H9 (cell line): ENCODE measurements at regions not wholly inside any gene's neighbourhood (a gene's known extent, or its start where the extent isn't known, plus 50 kb on each side); places are given as distances from the start of the nearest gene placed in this dataset.
A peak's percentile ranks its signal among the peaks of the same experiment; 100 is the strongest.

Experiments
- DNase-seq: peaks from one replicate; pipeline ENCODE4 v3.0.0-alpha.2; 2017
- H2AFZ ChIP-seq: one replicate; pipeline ENCODE4 v1.6.1; 2013; ENCODE audit warnings: mild to moderate bottlenecking, low read length, control low read depth, moderate library complexity
- H2AK5ac ChIP-seq: 2 replicates; pipeline ENCODE4 v1.6.1; 2013; ENCODE audit warnings: low read length, control low read depth, mixed read lengths; ENCODE audit not compliant: insufficient read length
- H2BK120ac ChIP-seq: one replicate; pipeline ENCODE4 v1.6.1; 2013; ENCODE audit warnings: low read depth, mild to moderate bottlenecking, low read length, control low read depth, inconsistent platforms; ENCODE audit not compliant: poor library complexity, severe bottlenecking
- H2BK12ac ChIP-seq: 2 replicates; pipeline ENCODE4 v1.6.1; 2013; ENCODE audit warnings: low read length, control low read depth, mixed read lengths, low read depth; ENCODE audit not compliant: insufficient read length
- H2BK15ac ChIP-seq: 2 replicates; pipeline ENCODE4 v1.6.1; 2013; ENCODE audit warnings: low read depth, low read length, control low read depth
- H2BK20ac ChIP-seq: one replicate; pipeline ENCODE4 v1.6.1; 2013; ENCODE audit warnings: low read depth, mild to moderate bottlenecking, low read length, control low read depth, inconsistent platforms; ENCODE audit not compliant: poor library complexity, severe bottlenecking
- H2BK5ac ChIP-seq: 2 replicates; pipeline ENCODE4 v1.6.1; 2013; ENCODE audit warnings: low read length, control low read depth, mixed read lengths; ENCODE audit not compliant: insufficient read length
- H3K14ac ChIP-seq: 2 replicates; pipeline ENCODE4 v1.6.1; 2013; ENCODE audit warnings: low read length, control low read depth; ENCODE audit not compliant: insufficient read depth
- H3K18ac ChIP-seq: 2 replicates; pipeline ENCODE4 v1.6.1; 2013; ENCODE audit warnings: low read depth, mild to moderate bottlenecking, mixed read lengths, low read length, control low read depth; ENCODE audit not compliant: insufficient read length
- H3K23ac ChIP-seq: 2 replicates; pipeline ENCODE4 v1.6.1; 2013; ENCODE audit warnings: low read length, control low read depth, mixed read lengths, low read depth; ENCODE audit not compliant: insufficient read length
- H3K23me2 ChIP-seq: 2 replicates; pipeline ENCODE4 v1.6.1; 2013; ENCODE audit warnings: low read depth, mild to moderate bottlenecking, mixed read lengths, low read length, control low read depth; ENCODE audit not compliant: insufficient read length, poor library complexity, severe bottlenecking
- H3K27ac ChIP-seq: 2 replicates; pipeline ENCODE4 v1.5.1; 2013; ENCODE audit warnings: low read length, control low read depth, mixed read lengths, low read depth; ENCODE audit not compliant: insufficient read length
- H3K27me3 ChIP-seq: 2 replicates; pipeline ENCODE4 v1.6.1; 2013; ENCODE audit warnings: low read length, control low read depth, inconsistent platforms; ENCODE audit not compliant: insufficient read depth
- H3K4ac ChIP-seq: 2 replicates; pipeline ENCODE4 v1.6.1; 2013; ENCODE audit warnings: low read depth, mild to moderate bottlenecking, control low read depth, inconsistent platforms, low read length, moderate library complexity
- H3K4me1 ChIP-seq: 2 replicates; pipeline ENCODE4 v1.6.1; 2013; ENCODE audit warnings: low read length, control low read depth, inconsistent platforms; ENCODE audit not compliant: insufficient read depth
- H3K4me2 ChIP-seq: 2 replicates; pipeline ENCODE4 v1.6.1; 2013; ENCODE audit warnings: low read length, control low read depth, mixed read lengths; ENCODE audit not compliant: insufficient read length, insufficient read depth
- H3K56ac ChIP-seq: 2 replicates; pipeline ENCODE4 v1.6.1; 2013; ENCODE audit warnings: low read depth, mild to moderate bottlenecking, mixed read lengths, low read length, control low read depth; ENCODE audit not compliant: insufficient read length
- H3K79me1 ChIP-seq: 2 replicates; pipeline ENCODE4 v1.6.1; 2013; ENCODE audit warnings: low read depth, mild to moderate bottlenecking, moderate library complexity, low read length, control low read depth, inconsistent platforms; ENCODE audit not compliant: insufficient read depth, poor library complexity, severe bottlenecking
- H3K79me2 ChIP-seq: 2 replicates; pipeline ENCODE4 v1.6.1; 2013; ENCODE audit warnings: low read length, control low read depth, inconsistent platforms; ENCODE audit not compliant: insufficient read depth
- H3K9ac ChIP-seq: 2 replicates; pipeline ENCODE4 v1.6.1; 2013; ENCODE audit warnings: low read length, control low read depth, mixed read lengths; ENCODE audit not compliant: insufficient read length; ENCODE audit errors: extremely low read depth
- H3K9me3 ChIP-seq: one replicate; pipeline ENCODE4 v1.6.1; 2013; ENCODE audit warnings: low read depth, low read length, inconsistent platforms; ENCODE audit not compliant: control insufficient read depth
- H3T11ph ChIP-seq: one replicate; pipeline ENCODE4 v1.6.1; 2013; ENCODE audit warnings: mild to moderate bottlenecking, low read length, control low read depth, inconsistent platforms
- H4K20me1 ChIP-seq: one replicate; pipeline ENCODE4 v1.6.1; 2013; ENCODE audit not compliant: control insufficient read depth, insufficient read length, insufficient read depth
- H4K5ac ChIP-seq: 2 replicates; pipeline ENCODE4 v1.6.1; 2013; ENCODE audit warnings: low read depth, mild to moderate bottlenecking, mixed read lengths, low read length, control low read depth; ENCODE audit not compliant: insufficient read length
- H4K8ac ChIP-seq: replicated peaks from 2 replicates; pipeline ENCODE4 v1.6.1; 2013; ENCODE audit warnings: low read length, control low read depth, mixed read lengths, low read depth; ENCODE audit not compliant: insufficient read length
- H4K91ac ChIP-seq: 2 replicates; pipeline ENCODE4 v1.6.1; 2013; ENCODE audit warnings: low read depth, mild to moderate bottlenecking, moderate library complexity, mixed read lengths, low read length, control low read depth; ENCODE audit not compliant: insufficient read length
- H3K27ac Mint-ChIP-seq, 3 experiments: 2 replicates in 2 of 3; 3 replicates in 1 of 3; pipeline ENCODE4 v1.8.0; 2020 to 2021; ENCODE audit warnings: mixed read lengths in 3 of 3, mild to moderate bottlenecking in 1 of 3, moderate library complexity in 1 of 3
- H3K27me3 Mint-ChIP-seq: 2 replicates; pipeline ENCODE4 v1.8.0; 2021; ENCODE audit warnings: low read depth, mild to moderate bottlenecking, moderate library complexity, mixed read lengths
- H3K36me3 Mint-ChIP-seq, 3 experiments: 2 replicates in 2 of 3; 3 replicates in 1 of 3; pipeline ENCODE4 v1.8.0; 2020 to 2021; ENCODE audit warnings: low read depth in 3 of 3, mixed read lengths in 3 of 3; ENCODE audit not compliant: insufficient read depth in 1 of 3
- H3K4me1 Mint-ChIP-seq, 2 experiments: 2 replicates each; pipeline ENCODE4 v1.8.0; 2020; ENCODE audit warnings: mixed read lengths in 2 of 2
- H3K4me3 Mint-ChIP-seq, 2 experiments: 2 replicates in 1 of 2; 3 replicates in 1 of 2; pipeline ENCODE4 v1.8.0; 2020 to 2021; ENCODE audit warnings: mild to moderate bottlenecking in 2 of 2, mixed read lengths in 2 of 2, moderate library complexity in 1 of 2
- H3K9me3 Mint-ChIP-seq, 2 experiments: 2 replicates in 1 of 2; 3 replicates in 1 of 2; pipeline ENCODE4 v1.8.0; 2020; ENCODE audit warnings: mild to moderate bottlenecking in 2 of 2, mixed read lengths in 2 of 2, moderate library complexity in 1 of 2
- WGBS: extraction: QIAGEN DNeasy Blood & Tissue Kit; methylation state at CpG from one replicate; pipeline ENCODE4 v1.1.7; 2013; ENCODE audit warnings: missing lambda C conversion rate, low lambda C conversion rate, mixed read lengths; ENCODE audit not compliant: insufficient read length; ENCODE audit errors: extremely low coverage; 5-methylcytosine and 5-hydroxymethylcytosine counted together
- TF ChIP-seq, protein P1 (sequence below): fragments of 200-600 bp; sonication (generic); conservative IDR thresholded peaks from 3 replicates; pipeline ENCODE4 v1.8.0; 2021; ENCODE audit warnings: antibody characterized with exemption, mild to moderate bottlenecking

DNA sequence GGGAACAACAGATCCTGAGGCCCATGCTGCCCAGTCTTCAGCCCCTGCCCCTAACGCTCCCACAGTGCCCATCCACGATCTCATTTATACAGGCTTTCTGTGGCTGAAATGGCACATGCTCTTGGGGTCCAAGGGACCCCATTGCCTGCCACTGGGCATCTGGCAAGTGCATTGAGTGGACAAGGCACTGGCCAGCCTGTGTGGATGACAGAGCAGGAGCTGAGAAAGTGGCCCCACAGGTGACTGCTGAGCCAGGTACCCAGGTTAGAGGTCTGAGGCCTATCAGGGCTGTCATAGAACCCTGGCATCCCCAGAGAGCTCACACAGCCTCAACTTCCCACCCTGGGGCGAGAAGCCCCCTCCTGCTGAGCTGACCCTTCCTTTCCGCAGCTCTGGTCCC, 86.0 kb upstream of the NXT1 start:
- Histone ChIP-seq H2BK15ac (no peak overlapping the region), H2BK12ac (no peak overlapping the region), H3K27me3 (no peaks in the 10 kb centered on the region), H3K4ac (no peak overlapping the region), H3K56ac (no peak overlapping the region), H3T11ph (no peak overlapping the region), H2AK5ac (no peak overlapping the region), H2BK5ac (no peak overlapping the region), H3K23ac (no peak overlapping the region), H3K79me2 (no peaks in the 10 kb centered on the region), H3K4me1 (no peaks in the 10 kb centered on the region), H4K8ac (no peak overlapping the region), H3K9me3 (peaks cover 8% of the 10 kb centered on the region), H4K5ac (no peak overlapping the region), H4K91ac (no peak overlapping the region), H3K4me2 (no peak overlapping the region), H2AFZ (no peak overlapping the region), H3K27ac (no peak overlapping the region), H2BK20ac (no peak overlapping the region), H4K20me1 (no peaks in the 10 kb centered on the region), H3K79me1 (no peaks in the 10 kb centered on the region), H2BK120ac (no peak overlapping the region), H3K14ac (no peak overlapping the region), H3K18ac (no peak overlapping the region), H3K23me2 (no peaks in the 10 kb centered on the region), H3K9ac (no peak overlapping the region)
- peak; percentile 3 for DNase-seq
- Mint-ChIP-seq H3K27ac (no peak overlapping the region), H3K4me3 (no peak overlapping the region), H3K27me3 (peaks cover 4% of the 10 kb centered on the region; the same call in 1 of the 2 replicates), H3K36me3 (peaks cover 11 to 17% (median 11%) of the 10 kb centered on the region in 3 experiments; a peak in 6 of 7 replicates), H3K4me1 (peaks cover 0 to 2% of the 10 kb centered on the region in 2 experiments; a peak in 1 of 4 replicates), H3K9me3 (peaks cover 20 to 21% of the 10 kb centered on the region in 2 experiments)
- no CpG with 5 or more reads among the region's 4 CpGs for WGBS
- TF ChIP-seq, protein P1, sequence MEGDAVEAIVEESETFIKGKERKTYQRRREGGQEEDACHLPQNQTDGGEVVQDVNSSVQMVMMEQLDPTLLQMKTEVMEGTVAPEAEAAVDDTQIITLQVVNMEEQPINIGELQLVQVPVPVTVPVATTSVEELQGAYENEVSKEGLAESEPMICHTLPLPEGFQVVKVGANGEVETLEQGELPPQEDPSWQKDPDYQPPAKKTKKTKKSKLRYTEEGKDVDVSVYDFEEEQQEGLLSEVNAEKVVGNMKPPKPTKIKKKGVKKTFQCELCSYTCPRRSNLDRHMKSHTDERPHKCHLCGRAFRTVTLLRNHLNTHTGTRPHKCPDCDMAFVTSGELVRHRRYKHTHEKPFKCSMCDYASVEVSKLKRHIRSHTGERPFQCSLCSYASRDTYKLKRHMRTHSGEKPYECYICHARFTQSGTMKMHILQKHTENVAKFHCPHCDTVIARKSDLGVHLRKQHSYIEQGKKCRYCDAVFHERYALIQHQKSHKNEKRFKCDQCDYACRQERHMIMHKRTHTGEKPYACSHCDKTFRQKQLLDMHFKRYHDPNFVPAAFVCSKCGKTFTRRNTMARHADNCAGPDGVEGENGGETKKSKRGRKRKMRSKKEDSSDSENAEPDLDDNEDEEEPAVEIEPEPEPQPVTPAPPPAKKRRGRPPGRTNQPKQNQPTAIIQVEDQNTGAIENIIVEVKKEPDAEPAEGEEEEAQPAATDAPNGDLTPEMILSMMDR: no peak
